SK-N-MC (cell line): ENCODE measurements at regions not wholly inside any gene's neighbourhood (a gene's known extent, or its start where the extent isn't known, plus 50 kb on each side); places are given as distances from the start of the nearest gene placed in this dataset.

Source experiments
- DNase-seq: peaks from one replicate; pipeline ENCODE4 v3.0.0-alpha.2; 2011; ENCODE audit warnings: low read depth, low spot score
- H3K27ac ChIP-seq: fragments of 200-600 bp; sonication (generic); 2 replicates; pipeline ENCODE4 v1.5.1; 2016; ENCODE audit warnings: mixed run types
- H3K36me3 ChIP-seq: fragments of 200-600 bp; sonication (generic); 2 replicates; pipeline ENCODE4 v1.6.1; 2017; ENCODE audit warnings: antibody characterized with exemption, low read length, mixed read lengths; ENCODE audit not compliant: insufficient read depth
- H3K4me3 ChIP-seq: fragments of 200-600 bp; sonication (generic); 2 replicates; pipeline ENCODE4 v1.5.1; 2016
- H3K9ac ChIP-seq: fragments of 200-600 bp; sonication (generic); 2 replicates; pipeline ENCODE4 v1.8.0; 2017; ENCODE audit warnings: mixed run types, mixed read lengths; ENCODE audit not compliant: insufficient read length
- H3K9me3 ChIP-seq: fragments of 200-600 bp; sonication (generic); 2 replicates; pipeline ENCODE4 v1.6.1; 2017; ENCODE audit warnings: low read depth, mild to moderate bottlenecking, antibody characterized with exemption, low read length, moderate library complexity, mixed read lengths
- EZH2 ChIP-seq: fragments of 200-600 bp; sonication (generic); IDR thresholded peaks from one replicate; pipeline ENCODE4 v1.6.1; 2017; ENCODE audit warnings: antibody characterized with exemption
- FOXP2 ChIP-seq: optimal IDR thresholded peaks from 2 replicates; pipeline ENCODE3; 2011; ENCODE audit warnings: mild to moderate bottlenecking, moderate library complexity; ENCODE audit not compliant: insufficient read depth; ENCODE audit errors: extremely low read length, control extremely low read depth
- POLR2AphosphoS5 ChIP-seq: IDR thresholded peaks from 2 replicates; pipeline ENCODE4 v1.6.1; 2012; ENCODE audit warnings: mild to moderate bottlenecking, low read depth, low read length, borderline replicate concordance

- no peak overlapping the region for H3K4me3 ChIP-seq
- no peaks in the 10 kb centered on the region for H3K36me3 ChIP-seq
- H3K27ac ChIP-seq = no peak overlapping the region
- TF ChIP-seq POLR2AphosphoS5 (no peak), EZH2 (no peak), FOXP2 (no peak)
- no peak for DNase-seq
- H3K9ac ChIP-seq = no peak overlapping the region
- H3K9me3 ChIP-seq = no peaks in the 10 kb centered on the region
Observed at GRCh38 chr7:15757041-15758000, 70.8 kb upstream of the MEOX2 start.

- H3K27ac ChIP-seq = no peak overlapping the region
Observed at GRCh38 chr7:15755061-15755460, 68.6 kb upstream of the MEOX2 start.

GRCh38 chr7:15753887-15754579, 67.5 kb upstream of the MEOX2 start:
- Histone ChIP-seq H3K4me3 (no peak overlapping the region), H3K9me3 (no peaks in the 10 kb centered on the region), H3K36me3 (no peaks in the 10 kb centered on the region), H3K9ac (no peak overlapping the region), H3K27ac (no peak overlapping the region)
- no peak for TF ChIP-seq EZH2
- no peak for TF ChIP-seq POLR2AphosphoS5
- no peak for TF ChIP-seq FOXP2
- DNase-seq = no peak

More at GRCh38 chr7:15755061-15755460, 68.6 kb upstream of the MEOX2 start:
- DNase-seq = no peak
- no peak overlapping the region for H3K4me3 ChIP-seq
- no peaks in the 10 kb centered on the region for H3K36me3 ChIP-seq
- H3K9ac ChIP-seq = no peak overlapping the region
- TF ChIP-seq FOXP2 (no peak), POLR2AphosphoS5 (no peak), EZH2 (no peak)
- no peaks in the 10 kb centered on the region for H3K9me3 ChIP-seq

GRCh38 chr7:15752377-15752776, 65.9 kb upstream of the MEOX2 start:
- no peak for TF ChIP-seq EZH2
- TF ChIP-seq FOXP2 = no peak
- no peak for TF ChIP-seq POLR2AphosphoS5
- Histone ChIP-seq H3K27ac (no peak overlapping the region), H3K4me3 (no peak overlapping the region), H3K9me3 (no peaks in the 10 kb centered on the region), H3K9ac (no peak overlapping the region), H3K36me3 (no peaks in the 10 kb centered on the region)
- DNase-seq = no peak

- no peak for TF ChIP-seq FOXP2
- no peak for TF ChIP-seq POLR2AphosphoS5
- no peak for TF ChIP-seq EZH2
- Histone ChIP-seq H3K9me3 (no peaks in the 10 kb centered on the region), H3K27ac (no peak overlapping the region), H3K4me3 (no peak overlapping the region), H3K36me3 (no peaks in the 10 kb centered on the region), H3K9ac (no peak overlapping the region)
- no peak for DNase-seq
Observed at GRCh38 chr7:15751191-15751701, 64.8 kb upstream of the MEOX2 start.

GRCh38 chr7:15750727-15751126, 64.2 kb upstream of the MEOX2 start:
- H3K4me3 ChIP-seq = no peak overlapping the region
- no peak overlapping the region for H3K27ac ChIP-seq
- no peak for TF ChIP-seq POLR2AphosphoS5
- no peak for TF ChIP-seq EZH2
- TF ChIP-seq FOXP2 = no peak
- no peak overlapping the region for H3K9ac ChIP-seq
- H3K9me3 ChIP-seq = no peaks in the 10 kb centered on the region
- H3K36me3 ChIP-seq = no peaks in the 10 kb centered on the region
- DNase-seq = no peak

- DNase-seq = no peak
- no peaks in the 10 kb centered on the region for H3K36me3 ChIP-seq
- H3K9ac ChIP-seq = no peak overlapping the region
- no peaks in the 10 kb centered on the region for H3K9me3 ChIP-seq
- no peak for TF ChIP-seq FOXP2
- TF ChIP-seq POLR2AphosphoS5 = no peak
- no peak for TF ChIP-seq EZH2
- H3K4me3 ChIP-seq = no peak overlapping the region
- H3K27ac ChIP-seq = no peak overlapping the region
Observed at GRCh38 chr7:15749631-15750030, 63.1 kb upstream of the MEOX2 start.

GRCh38 chr7:15747712-15748111, 61.2 kb upstream of the MEOX2 start:
- no peaks in the 10 kb centered on the region for H3K36me3 ChIP-seq
- no peak overlapping the region for H3K27ac ChIP-seq
- no peak for DNase-seq
- TF ChIP-seq EZH2 = no peak
- H3K9me3 ChIP-seq = no peaks in the 10 kb centered on the region
- H3K9ac ChIP-seq = no peak overlapping the region
- no peak overlapping the region for H3K4me3 ChIP-seq
